Loucy (cell line): ENCODE measurements at regions not wholly inside any gene's neighbourhood (a gene's known extent, or its start where the extent isn't known, plus 50 kb on each side); places are given as distances from the start of the nearest gene placed in this dataset.

Experiments used
- EZH2phosphoT487 ChIP-seq: fragments of 200-600 bp; IDR thresholded peaks from 2 replicates; pipeline ENCODE4 v1.6.1; 2018; ENCODE audit warnings: antibody characterized with exemption, mild to moderate bottlenecking, moderate library complexity, borderline replicate concordance
- TF ChIP-seq, protein P1 (sequence below): fragments of 200-600 bp; sonication (generic); conservative IDR thresholded peaks from 2 replicates; pipeline ENCODE4 v1.5.1; 2014; ENCODE audit warnings: mild to moderate bottlenecking, antibody characterized with exemption, low read length

DNA sequence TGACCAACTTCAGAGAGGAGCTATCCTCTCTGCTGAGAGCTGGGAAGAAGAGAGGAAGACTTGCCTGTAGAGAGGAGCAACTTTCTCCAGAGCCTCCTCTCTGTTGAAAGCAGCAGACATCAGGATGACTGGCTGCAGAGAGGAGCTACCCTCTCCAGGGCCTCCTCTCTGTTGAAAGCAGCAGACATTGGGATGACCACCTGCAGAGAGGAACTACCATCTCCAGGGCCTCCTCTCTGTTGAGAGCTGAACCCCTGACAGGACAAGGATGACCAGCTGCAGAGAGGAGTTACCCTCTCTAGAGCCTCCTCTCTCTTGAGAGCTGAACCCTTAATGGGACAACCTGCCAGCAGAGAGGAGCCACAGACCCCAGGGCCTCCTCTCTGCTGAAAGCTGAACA, 83.0 kb upstream of the GJB5 start:
- TF ChIP-seq, protein P1, sequence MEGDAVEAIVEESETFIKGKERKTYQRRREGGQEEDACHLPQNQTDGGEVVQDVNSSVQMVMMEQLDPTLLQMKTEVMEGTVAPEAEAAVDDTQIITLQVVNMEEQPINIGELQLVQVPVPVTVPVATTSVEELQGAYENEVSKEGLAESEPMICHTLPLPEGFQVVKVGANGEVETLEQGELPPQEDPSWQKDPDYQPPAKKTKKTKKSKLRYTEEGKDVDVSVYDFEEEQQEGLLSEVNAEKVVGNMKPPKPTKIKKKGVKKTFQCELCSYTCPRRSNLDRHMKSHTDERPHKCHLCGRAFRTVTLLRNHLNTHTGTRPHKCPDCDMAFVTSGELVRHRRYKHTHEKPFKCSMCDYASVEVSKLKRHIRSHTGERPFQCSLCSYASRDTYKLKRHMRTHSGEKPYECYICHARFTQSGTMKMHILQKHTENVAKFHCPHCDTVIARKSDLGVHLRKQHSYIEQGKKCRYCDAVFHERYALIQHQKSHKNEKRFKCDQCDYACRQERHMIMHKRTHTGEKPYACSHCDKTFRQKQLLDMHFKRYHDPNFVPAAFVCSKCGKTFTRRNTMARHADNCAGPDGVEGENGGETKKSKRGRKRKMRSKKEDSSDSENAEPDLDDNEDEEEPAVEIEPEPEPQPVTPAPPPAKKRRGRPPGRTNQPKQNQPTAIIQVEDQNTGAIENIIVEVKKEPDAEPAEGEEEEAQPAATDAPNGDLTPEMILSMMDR = no peak
- TF ChIP-seq EZH2phosphoT487 = no peak
